ENCODE measurements at regions not wholly inside any gene's neighbourhood (a gene's known extent, or its start where the extent isn't known, plus 50 kb on each side); places are given as distances from the start of the nearest gene placed in this dataset.

DNA sequence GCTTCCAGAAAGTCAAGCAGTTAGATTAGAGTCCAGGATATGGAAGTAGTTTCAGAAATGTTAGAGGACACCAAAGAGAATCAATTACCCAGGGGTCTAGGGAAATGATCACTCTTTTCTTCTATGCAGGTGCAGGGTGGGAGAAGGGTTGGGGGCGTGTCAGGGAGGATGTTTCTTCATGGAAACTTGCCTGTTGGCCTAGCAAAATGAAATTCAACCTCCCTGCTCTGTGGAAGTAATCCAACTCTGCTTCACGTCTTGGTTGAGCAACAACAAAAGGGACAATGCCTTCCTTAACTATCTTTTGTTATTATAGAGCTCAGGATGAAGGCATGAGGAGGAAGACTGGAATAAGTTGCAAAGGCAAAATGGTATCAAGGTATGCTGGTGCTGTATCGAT lies 210.8 kb upstream of the ETAA1 start:
- TF ChIP-seq, protein P1, sequence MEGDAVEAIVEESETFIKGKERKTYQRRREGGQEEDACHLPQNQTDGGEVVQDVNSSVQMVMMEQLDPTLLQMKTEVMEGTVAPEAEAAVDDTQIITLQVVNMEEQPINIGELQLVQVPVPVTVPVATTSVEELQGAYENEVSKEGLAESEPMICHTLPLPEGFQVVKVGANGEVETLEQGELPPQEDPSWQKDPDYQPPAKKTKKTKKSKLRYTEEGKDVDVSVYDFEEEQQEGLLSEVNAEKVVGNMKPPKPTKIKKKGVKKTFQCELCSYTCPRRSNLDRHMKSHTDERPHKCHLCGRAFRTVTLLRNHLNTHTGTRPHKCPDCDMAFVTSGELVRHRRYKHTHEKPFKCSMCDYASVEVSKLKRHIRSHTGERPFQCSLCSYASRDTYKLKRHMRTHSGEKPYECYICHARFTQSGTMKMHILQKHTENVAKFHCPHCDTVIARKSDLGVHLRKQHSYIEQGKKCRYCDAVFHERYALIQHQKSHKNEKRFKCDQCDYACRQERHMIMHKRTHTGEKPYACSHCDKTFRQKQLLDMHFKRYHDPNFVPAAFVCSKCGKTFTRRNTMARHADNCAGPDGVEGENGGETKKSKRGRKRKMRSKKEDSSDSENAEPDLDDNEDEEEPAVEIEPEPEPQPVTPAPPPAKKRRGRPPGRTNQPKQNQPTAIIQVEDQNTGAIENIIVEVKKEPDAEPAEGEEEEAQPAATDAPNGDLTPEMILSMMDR (IDR thresholded peaks at IDR 0.05; ENCODE audit: insufficient read depth, low read length), result no peak
- TF ChIP-seq SPI1 (IDR thresholded peaks at IDR 0.05; ENCODE audit: borderline replicate concordance, low read depth), result no peak
